WTC11 (cell line): ENCODE measurements at regions not wholly inside any gene's neighbourhood (a gene's known extent, or its start where the extent isn't known, plus 50 kb on each side); places are given as distances from the start of the nearest gene placed in this dataset.

ENCODE experiments used
- CTCF ChIP-seq: fragments of 200-600 bp; IDR thresholded peaks from 2 replicates; pipeline ENCODE4 v1.8.0; 2022; ENCODE audit warnings: antibody characterized with exemption
- JUN ChIP-seq: sonication (generic); formaldehyde crosslinking; IDR thresholded peaks from 2 replicates; pipeline ENCODE4 v1.8.0; 2023; ENCODE audit warnings: mild to moderate bottlenecking, missing genetic modification reagents
- ZNF281 ChIP-seq: sonication (generic); formaldehyde crosslinking; IDR thresholded peaks from 2 replicates; pipeline ENCODE4 v1.8.0; 2023; ENCODE audit warnings: mild to moderate bottlenecking, missing genetic modification reagents

DNA sequence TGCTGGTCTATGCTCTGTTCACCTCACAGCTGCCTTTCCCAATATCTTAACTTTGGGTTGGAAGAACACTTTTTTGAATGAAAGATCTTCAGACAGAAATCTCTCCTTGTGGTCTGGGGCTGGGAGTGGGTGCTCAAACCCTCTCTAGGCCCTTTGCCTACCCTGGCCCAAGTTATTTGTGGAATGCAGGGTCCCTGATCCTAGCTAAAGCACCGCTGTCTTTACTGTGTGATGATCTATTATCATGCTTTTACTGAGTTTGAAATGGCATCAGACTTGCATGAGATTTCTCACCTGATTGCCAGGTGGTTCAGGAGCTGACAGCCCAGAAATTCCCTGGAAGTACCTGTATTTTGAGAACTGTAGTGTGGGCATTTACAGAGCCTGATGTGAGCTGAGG lies 412.7 kb upstream of the ONECUT1 start:
- TF ChIP-seq CTCF, result no peak
- TF ChIP-seq JUN, result no peak
- no peak for TF ChIP-seq ZNF281 (CRISPR knock-in tag)
